HEK293T (cell line): ENCODE measurements at regions not wholly inside any gene's neighbourhood (a gene's known extent, or its start where the extent isn't known, plus 50 kb on each side); places are given as distances from the start of the nearest gene placed in this dataset.

Experiments
- CTCF ChIA-PET: fragments of 350-600 bp; formaldehyde crosslinking; extraction: SDS; loops from one replicate; lab custom pipeline; 2021; ENCODE audit warnings: antibody characterized with exemption, inconsistent platforms; lab: Yijun Ruan, JAX
- POLR2A ChIA-PET: fragments of 350-600 bp; formaldehyde crosslinking; extraction: SDS; loops from one replicate; lab custom pipeline; 2020; ENCODE audit warnings: antibody characterized with exemption, inconsistent platforms; lab: Yijun Ruan, JAX
- DNase-seq: peaks from one replicate; pipeline ENCODE4 v3.0.0; 2012; ENCODE audit warnings: mixed read lengths; ENCODE audit errors: extremely low spot score
- ARNT ChIP-seq: fragments of 450-650 bp; IDR thresholded peaks from 2 replicates; pipeline ENCODE4 v1.6.1; 2017; ENCODE audit warnings: mild to moderate bottlenecking
- BHLHE40 ChIP-seq: fragments of 450-650 bp; IDR thresholded peaks from 2 replicates; pipeline ENCODE4 v1.6.1; 2016; ENCODE audit warnings: mild to moderate bottlenecking, moderate library complexity, borderline replicate concordance
- CTBP1 ChIP-seq: fragments of 450-650 bp; IDR thresholded peaks from 2 replicates; pipeline ENCODE4 v1.6.1; 2016; ENCODE audit warnings: borderline replicate concordance
- ELF4 ChIP-seq: fragments of 450-650 bp; IDR thresholded peaks from 2 replicates; pipeline ENCODE4 v1.6.1; 2017; ENCODE audit warnings: antibody characterized with exemption
- FOXA1 ChIP-seq: fragments of 450-650 bp; IDR thresholded peaks from 2 replicates; pipeline ENCODE4 v1.6.1; 2016; ENCODE audit warnings: mild to moderate bottlenecking
- FOXK2 ChIP-seq: fragments of 450-650 bp; IDR thresholded peaks from 2 replicates; pipeline ENCODE4 v1.6.1; 2016; ENCODE audit warnings: mild to moderate bottlenecking
- FOXM1 ChIP-seq: fragments of 450-650 bp; IDR thresholded peaks from 2 replicates; pipeline ENCODE4 v1.6.1; 2017; ENCODE audit warnings: mild to moderate bottlenecking, borderline replicate concordance
- HDGF ChIP-seq: fragments of 450-650 bp; IDR thresholded peaks from 2 replicates; pipeline ENCODE4 v1.6.1; 2017; ENCODE audit warnings: antibody characterized with exemption, borderline replicate concordance
- L3MBTL2 ChIP-seq: fragments of 450-650 bp; conservative IDR thresholded peaks from 2 replicates; pipeline ENCODE4 v1.6.1; 2016; ENCODE audit warnings: mild to moderate bottlenecking
- LEF1 ChIP-seq: fragments of 450-650 bp; IDR thresholded peaks from 2 replicates; pipeline ENCODE4 v1.6.1; 2017; ENCODE audit warnings: mild to moderate bottlenecking, borderline replicate concordance
- NFRKB ChIP-seq: fragments of 450-650 bp; IDR thresholded peaks from 2 replicates; pipeline ENCODE4 v1.6.1; 2016; ENCODE audit warnings: mild to moderate bottlenecking, moderate library complexity
- PKNOX1 ChIP-seq: fragments of 450-650 bp; IDR thresholded peaks from 2 replicates; pipeline ENCODE4 v1.6.1; 2016
- SP1 ChIP-seq: fragments of 450-650 bp; IDR thresholded peaks from 2 replicates; pipeline ENCODE4 v1.6.1; 2017
- SUZ12 ChIP-seq: fragments of 450-650 bp; IDR thresholded peaks from 2 replicates; pipeline ENCODE4 v1.6.1; 2016; ENCODE audit warnings: mild to moderate bottlenecking
- TARDBP ChIP-seq: fragments of 450-650 bp; IDR thresholded peaks from 2 replicates; pipeline ENCODE4 v1.6.1; 2016
- ZNF384 ChIP-seq: fragments of 450-650 bp; IDR thresholded peaks from 2 replicates; pipeline ENCODE4 v1.6.1; 2016

GRCh38 chr6:112764377-112764776 lies 417.2 kb downstream of the RFPL4B start:
- ChIA-PET POLR2A (no interaction called here), CTCF (no interaction called here)
- TF ChIP-seq ARNT (no peak), SP1 (no peak), CTBP1 (no peak), L3MBTL2 (no peak), NFRKB (no peak), FOXK2 (no peak), LEF1 (no peak), PKNOX1 (no peak), ELF4 (no peak), ZNF384 (no peak), SUZ12 (no peak), BHLHE40 (no peak), TARDBP (no peak), HDGF (no peak), FOXM1 (no peak), FOXA1 (no peak)
- DNase-seq: no peak

- TF ChIP-seq BHLHE40 (no peak), ARNT (no peak), NFRKB (no peak), LEF1 (no peak), TARDBP (no peak), HDGF (no peak), CTBP1 (no peak), FOXA1 (no peak), ZNF384 (no peak), ELF4 (no peak), FOXM1 (no peak), FOXK2 (no peak), SUZ12 (no peak), SP1 (no peak), L3MBTL2 (no peak), PKNOX1 (no peak)
- CTCF ChIA-PET: no interaction called here
- no peak for DNase-seq
- POLR2A ChIA-PET: no interaction called here
Measured at GRCh38 chr6:112770308-112770707, 423.2 kb downstream of the RFPL4B start.

GRCh38 chr6:112773187-112773586 lies 426.1 kb downstream of the RFPL4B start:
- ChIA-PET POLR2A (no interaction called here), CTCF (no interaction called here)
- no peak for DNase-seq
- TF ChIP-seq PKNOX1 (no peak), LEF1 (no peak)

- ChIA-PET POLR2A (no interaction called here), CTCF (no interaction called here)
- no peak for TF ChIP-seq L3MBTL2
- no peak for TF ChIP-seq PKNOX1
- TF ChIP-seq ZNF384: no peak
- no peak for TF ChIP-seq CTBP1
- no peak for TF ChIP-seq FOXK2
- no peak for TF ChIP-seq HDGF
- TF ChIP-seq SUZ12: no peak
- TF ChIP-seq BHLHE40: no peak
- no peak for TF ChIP-seq ELF4
- TF ChIP-seq NFRKB: no peak
- no peak for TF ChIP-seq ARNT
- TF ChIP-seq TARDBP: no peak
- TF ChIP-seq FOXM1: no peak
- no peak for TF ChIP-seq FOXA1
Measured at GRCh38 chr6:112774319-112774718, 427.2 kb downstream of the RFPL4B start.

GRCh38 chr6:112780498-112781096 lies 433.5 kb downstream of the RFPL4B start:
- CTCF ChIA-PET: no interaction called here

More at GRCh38 chr6:112774319-112774718, 427.2 kb downstream of the RFPL4B start:
- no peak for DNase-seq

More at GRCh38 chr6:112780498-112781096, 433.5 kb downstream of the RFPL4B start:
- POLR2A ChIA-PET: no interaction called here
- TF ChIP-seq ELF4 (no peak), CTBP1 (no peak), BHLHE40 (no peak), NFRKB (no peak), LEF1 (no peak), FOXK2 (no peak), FOXA1 (no peak), PKNOX1 (no peak), SP1 (no peak), TARDBP (no peak), SUZ12 (no peak)
- DNase-seq: peak; percentile 72
